SH-SY5Y (cell line): ENCODE measurements at regions not wholly inside any gene's neighbourhood (a gene's known extent, or its start where the extent isn't known, plus 50 kb on each side); places are given as distances from the start of the nearest gene placed in this dataset.

Source experiments
- GATA2 ChIP-seq: IDR thresholded peaks from 2 replicates; pipeline ENCODE4 v1.6.1; 2011; ENCODE audit warnings: mild to moderate bottlenecking, low read depth, low read length
- GATA3 ChIP-seq: IDR thresholded peaks from 2 replicates; pipeline ENCODE4 v1.6.1; 2011; ENCODE audit warnings: low read depth, mild to moderate bottlenecking, low read length, moderate library complexity

DNA sequence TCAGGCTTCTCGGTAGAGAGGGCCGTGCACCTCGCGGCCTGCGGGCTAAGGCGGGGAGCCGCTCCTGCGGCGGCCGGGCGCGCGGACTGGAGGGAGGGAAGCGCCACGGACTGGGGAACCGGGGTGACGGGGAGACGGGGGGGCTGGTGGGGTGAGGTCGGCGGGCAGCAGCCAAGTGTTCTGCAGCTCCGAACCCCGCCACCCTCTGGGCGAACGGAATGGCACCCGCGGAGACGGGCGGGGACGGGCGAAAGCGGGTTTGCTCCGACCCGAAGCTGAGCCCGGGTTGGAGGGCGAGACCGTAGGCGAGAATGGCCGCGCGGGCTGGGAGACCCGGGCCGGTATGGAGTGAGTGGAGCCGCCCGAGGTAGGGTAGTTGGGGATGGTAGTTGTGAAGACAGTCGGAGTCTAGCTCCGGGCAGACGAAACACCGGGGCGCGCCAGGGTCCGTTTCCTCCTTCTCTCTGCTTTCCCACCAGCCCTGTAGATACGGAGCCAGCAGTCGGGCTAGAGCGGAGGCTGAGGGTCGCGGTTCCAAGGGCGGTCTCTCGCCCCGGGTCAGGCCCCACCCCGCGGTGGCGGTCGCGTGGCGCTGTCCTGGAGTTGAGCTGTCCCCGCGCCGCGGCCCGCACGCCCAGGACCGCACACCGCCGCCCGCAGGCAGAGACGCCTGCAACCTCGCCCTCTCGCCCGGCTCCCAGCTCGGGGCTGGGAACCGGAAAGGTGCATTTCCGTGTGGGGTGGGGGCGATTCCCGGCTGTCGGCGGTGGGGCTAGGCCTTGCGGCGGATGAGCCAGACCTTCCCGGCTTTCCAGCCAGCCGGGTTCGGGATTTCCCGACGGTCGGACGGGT, 160.3 kb upstream of the SIX2 start:
- no peak for TF ChIP-seq GATA2
- TF ChIP-seq GATA3, result no peak

DNA sequence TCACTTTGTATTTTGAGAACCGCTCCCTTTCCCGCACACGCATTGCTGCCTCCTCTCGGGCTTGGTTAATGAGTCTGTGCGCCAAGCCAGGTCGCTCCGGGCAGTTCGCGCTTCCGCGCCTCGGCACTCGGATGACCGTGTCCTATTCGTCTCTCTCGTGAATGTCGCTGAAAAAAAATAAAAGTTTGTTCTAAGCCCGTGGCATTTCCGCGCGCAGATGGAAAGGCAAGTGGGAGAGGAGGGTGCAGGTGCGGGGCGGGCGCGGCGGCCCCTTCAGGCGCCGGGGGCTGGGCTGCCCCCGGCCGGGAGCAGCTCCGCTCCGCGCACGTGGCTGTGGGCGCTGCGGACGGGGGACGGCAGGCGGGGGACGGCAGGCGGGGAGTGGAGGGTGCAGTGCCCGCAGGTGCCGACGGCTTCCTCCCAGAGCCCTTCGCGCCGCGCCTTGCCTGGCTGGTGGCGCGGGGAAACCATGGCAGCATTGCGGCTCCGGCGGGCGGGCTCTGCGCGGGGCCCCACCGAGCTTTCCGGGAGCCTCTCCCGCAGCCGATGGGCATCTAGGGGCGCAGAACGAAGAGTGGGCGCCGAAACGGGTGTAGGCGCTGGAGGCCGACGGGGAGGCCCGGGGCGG, 159.6 kb upstream of the SIX2 start:
- TF ChIP-seq GATA2, result no peak
- no peak for TF ChIP-seq GATA3

GRCh38 chr2:45167920-45168629, 158.8 kb upstream of the SIX2 start:
- no peak for TF ChIP-seq GATA3
- TF ChIP-seq GATA2, result no peak

GRCh38 chr2:45166229-45166890, 157.1 kb upstream of the SIX2 start:
- TF ChIP-seq GATA3 (no peak), GATA2 (no peak)

GRCh38 chr2:45162711-45163110, 153.5 kb upstream of the SIX2 start:
- no peak for TF ChIP-seq GATA2
- no peak for TF ChIP-seq GATA3

GRCh38 chr2:45156605-45157004, 147.4 kb upstream of the SIX2 start:
- no peak for TF ChIP-seq GATA3
- TF ChIP-seq GATA2, result no peak

DNA sequence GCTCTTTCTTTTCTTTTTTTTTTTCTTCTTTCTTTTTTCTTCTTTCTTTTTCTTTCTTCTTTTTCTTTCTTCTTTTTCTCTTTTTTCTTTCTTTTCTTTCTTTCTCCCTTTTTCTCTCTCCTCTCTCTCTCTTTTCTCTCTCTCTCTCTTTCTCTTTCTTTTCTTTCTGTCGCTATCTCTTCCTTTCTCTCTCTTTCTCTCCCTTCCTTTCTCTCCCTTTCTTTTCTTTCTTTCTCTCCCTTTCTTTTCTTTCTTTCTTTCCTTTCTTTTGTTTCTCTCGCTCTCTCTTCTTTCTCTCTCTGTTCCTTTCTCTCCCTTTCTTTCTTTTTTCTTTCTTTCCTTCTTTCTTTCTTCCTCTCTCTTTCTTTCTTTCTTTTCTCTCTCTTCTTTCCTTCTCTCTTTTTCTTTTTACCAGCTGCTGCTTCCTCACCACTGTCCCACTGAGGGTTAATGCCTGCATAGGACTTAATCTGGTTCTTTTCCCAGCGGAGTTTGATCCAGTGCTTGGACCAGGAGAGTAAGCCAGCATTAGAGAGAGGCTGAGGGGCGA, 145.4 kb upstream of the SIX2 start:
- TF ChIP-seq GATA3 (no peak), GATA2 (no peak)

DNA sequence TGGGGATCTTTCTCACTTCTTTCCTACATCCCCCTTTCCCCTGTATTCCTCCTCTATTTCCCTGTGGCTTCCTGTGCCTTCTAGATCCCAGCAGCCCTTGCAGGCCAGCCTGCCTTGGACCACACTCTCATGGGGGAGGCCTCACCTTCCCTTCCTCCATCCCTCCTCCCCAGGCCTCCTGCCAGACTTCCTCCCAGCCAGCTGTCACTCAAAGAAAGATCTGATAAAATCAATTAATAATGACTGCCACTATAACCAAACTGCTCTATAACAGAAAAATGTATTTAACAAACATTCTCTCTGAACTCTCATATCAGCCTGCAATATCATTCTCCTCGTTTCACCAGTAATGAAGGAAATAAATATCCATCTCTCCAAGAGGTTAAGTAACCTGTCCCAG, 144.9 kb upstream of the SIX2 start:
- no peak for TF ChIP-seq GATA2
- no peak for TF ChIP-seq GATA3

DNA sequence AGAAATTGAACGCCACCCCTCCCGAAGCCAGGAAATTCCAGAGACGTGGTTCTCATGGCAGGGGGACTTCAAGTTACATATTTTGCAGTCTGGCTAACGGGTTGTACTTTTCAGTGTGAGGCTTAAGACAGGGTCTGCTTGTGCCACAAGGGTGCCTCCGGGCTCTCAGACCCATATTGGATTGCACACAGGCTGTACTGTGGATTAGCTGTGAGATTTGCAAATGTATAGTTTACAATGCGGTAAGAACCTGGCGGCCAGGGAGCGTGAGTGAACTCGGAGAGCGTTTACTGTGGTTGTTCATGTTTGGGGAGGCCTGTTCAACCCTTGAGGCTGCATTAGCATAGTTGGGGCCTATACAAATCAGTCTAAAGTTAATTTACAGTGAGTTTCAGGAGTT, 143.9 kb upstream of the SIX2 start:
- TF ChIP-seq GATA3 (no peak), GATA2 (no peak)

- TF ChIP-seq GATA3, result no peak
- TF ChIP-seq GATA2, result no peak
Observed at GRCh38 chr2:45152691-45153090, 143.4 kb upstream of the SIX2 start.

DNA sequence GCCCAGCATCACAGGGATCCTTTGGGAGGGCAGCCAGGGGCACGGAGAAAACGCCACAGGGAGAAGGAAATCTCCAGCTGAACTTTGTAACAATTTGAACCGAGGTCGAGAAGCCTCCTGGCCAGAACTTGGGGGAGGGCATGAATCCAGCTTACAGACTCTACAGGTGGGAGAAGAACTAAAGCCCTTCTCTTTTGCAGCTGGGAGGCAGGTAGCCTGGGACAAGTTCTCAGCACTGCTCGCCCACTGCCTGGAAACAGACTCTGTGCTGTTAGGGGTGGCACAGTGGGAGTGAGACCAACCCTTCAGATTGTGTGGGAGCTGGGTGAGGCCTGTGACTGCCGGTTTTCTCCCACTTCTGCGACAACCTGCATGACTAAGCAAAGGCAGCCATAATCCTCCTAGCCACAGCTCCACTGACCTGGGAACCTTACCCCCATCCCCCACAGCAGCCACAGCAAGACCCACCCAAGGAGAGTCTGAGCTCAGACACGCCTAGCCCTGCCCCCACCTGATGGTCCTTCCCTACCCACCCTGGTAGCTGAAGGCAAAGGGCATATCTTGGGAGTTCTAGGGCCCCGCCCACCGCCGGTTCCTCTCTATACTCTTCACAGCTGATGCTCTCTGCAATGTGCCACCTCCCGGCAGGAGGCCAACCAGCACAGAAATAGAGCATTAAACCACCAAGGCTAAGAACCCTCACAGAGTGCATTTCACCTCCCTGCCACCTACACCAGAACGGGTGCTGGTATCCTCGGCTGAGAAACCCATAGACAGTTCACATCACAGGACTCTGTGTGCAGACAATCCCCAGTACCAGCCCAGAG, 136.0 kb upstream of the SIX2 start:
- TF ChIP-seq GATA2, result no peak
- no peak for TF ChIP-seq GATA3

- no peak for TF ChIP-seq GATA3
- no peak for TF ChIP-seq GATA2
Observed at GRCh38 chr2:45141883-45142866, 132.9 kb upstream of the SIX2 start.
